OCI-LY3 (cell line): ENCODE measurements at regions not wholly inside any gene's neighbourhood (a gene's known extent, or its start where the extent isn't known, plus 50 kb on each side); places are given as distances from the start of the nearest gene placed in this dataset.

Experiments used
- H2AFZ ChIP-seq: fragments of 200-600, 300-600 bp; shearing (Covaris generic); 2 replicates; pipeline ENCODE4 v1.6.0; 2014; ENCODE audit warnings: antibody characterized with exemption, low read depth, low read length
- H3K27ac ChIP-seq: fragments of 200-600, 300-600 bp; sonication (generic); 2 replicates; pipeline ENCODE4 v1.5.1; 2014; ENCODE audit warnings: mild to moderate bottlenecking, low read length, moderate library complexity, mixed read lengths
- H3K27me3 ChIP-seq: fragments of 200-600, 300-600 bp; sonication (generic); 2 replicates; pipeline ENCODE4 v1.6.1; 2014; ENCODE audit warnings: low read depth, low read length, mixed read lengths
- H3K36me3 ChIP-seq: fragments of 200-600, 300-600 bp; sonication (generic); replicated peaks from 2 replicates; pipeline ENCODE3; 2014; ENCODE audit warnings: low read depth, low read length, mixed read lengths
- H3K4me1 ChIP-seq: fragments of 300-600, 200-600 bp; sonication (generic); 2 replicates; pipeline ENCODE4 v1.6.1; 2014; ENCODE audit warnings: low read length, mixed read lengths
- H3K4me2 ChIP-seq: fragments of 200-600, 300-600 bp; sonication (generic); 2 replicates; pipeline ENCODE4 v1.6.1; 2014; ENCODE audit warnings: low read length, mixed read lengths
- H3K4me3 ChIP-seq: fragments of 300-600, 200-600 bp; sonication (generic); 2 replicates; pipeline ENCODE4 v1.5.1; 2014; ENCODE audit warnings: antibody characterized with exemption, mild to moderate bottlenecking, low read length, moderate library complexity
- H3K79me2 ChIP-seq: fragments of 300-600, 200-600 bp; shearing (Covaris generic); 2 replicates; pipeline ENCODE4 v1.6.1; 2014; ENCODE audit warnings: mild to moderate bottlenecking, low read length, mixed read lengths
- H3K9ac ChIP-seq: fragments of 300-600, 200-600 bp; shearing (Covaris generic); 2 replicates; pipeline ENCODE4 v1.6.0; 2014; ENCODE audit warnings: mild to moderate bottlenecking, low read length, moderate library complexity
- H3K9me3 ChIP-seq: fragments of 200-600, 300-600 bp; shearing (Covaris generic); 2 replicates; pipeline ENCODE4 v1.6.1; 2014; ENCODE audit warnings: low read length, mixed read lengths; ENCODE audit not compliant: insufficient read depth
- H4K20me1 ChIP-seq: fragments of 200-600, 300-600 bp; sonication (generic); 2 replicates; pipeline ENCODE4 v1.6.1; 2016; ENCODE audit warnings: low read length, mixed read lengths; ENCODE audit not compliant: insufficient read depth
- EZH2phosphoT487 ChIP-seq: fragments of 200-600 bp; shearing (Covaris generic); IDR thresholded peaks from 2 replicates; pipeline ENCODE4 v1.6.1; 2018; ENCODE audit warnings: antibody characterized with exemption, mixed run types, low read depth
- TF ChIP-seq, protein P1 (sequence below): fragments of 200-600, 300-600 bp; sonication (generic); IDR thresholded peaks from 2 replicates; pipeline ENCODE4 v1.5.1; 2014; ENCODE audit warnings: antibody characterized with exemption, low read length, low read depth

DNA sequence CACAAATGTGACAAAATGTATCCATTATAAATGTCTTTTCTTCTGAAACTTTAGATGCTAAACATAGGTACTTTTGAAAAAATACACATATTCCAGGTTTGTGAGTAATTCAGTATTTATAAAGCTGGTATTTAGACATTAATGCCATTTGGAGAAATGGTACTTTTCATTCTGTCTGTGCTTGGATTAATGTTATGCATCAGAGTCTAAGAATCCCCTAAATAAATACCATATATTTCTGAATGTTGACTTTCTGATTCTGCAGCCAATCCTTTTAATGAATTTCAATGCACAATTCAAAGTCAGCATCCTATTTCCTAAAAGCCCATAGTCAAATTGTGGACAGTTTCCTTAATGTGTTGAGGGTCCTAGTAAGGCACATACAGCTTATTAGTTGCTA lies 145.0 kb downstream of the DKK1 start:
- no peak overlapping the region for H3K4me2 ChIP-seq
- no peak for TF ChIP-seq EZH2phosphoT487
- TF ChIP-seq, protein P1, sequence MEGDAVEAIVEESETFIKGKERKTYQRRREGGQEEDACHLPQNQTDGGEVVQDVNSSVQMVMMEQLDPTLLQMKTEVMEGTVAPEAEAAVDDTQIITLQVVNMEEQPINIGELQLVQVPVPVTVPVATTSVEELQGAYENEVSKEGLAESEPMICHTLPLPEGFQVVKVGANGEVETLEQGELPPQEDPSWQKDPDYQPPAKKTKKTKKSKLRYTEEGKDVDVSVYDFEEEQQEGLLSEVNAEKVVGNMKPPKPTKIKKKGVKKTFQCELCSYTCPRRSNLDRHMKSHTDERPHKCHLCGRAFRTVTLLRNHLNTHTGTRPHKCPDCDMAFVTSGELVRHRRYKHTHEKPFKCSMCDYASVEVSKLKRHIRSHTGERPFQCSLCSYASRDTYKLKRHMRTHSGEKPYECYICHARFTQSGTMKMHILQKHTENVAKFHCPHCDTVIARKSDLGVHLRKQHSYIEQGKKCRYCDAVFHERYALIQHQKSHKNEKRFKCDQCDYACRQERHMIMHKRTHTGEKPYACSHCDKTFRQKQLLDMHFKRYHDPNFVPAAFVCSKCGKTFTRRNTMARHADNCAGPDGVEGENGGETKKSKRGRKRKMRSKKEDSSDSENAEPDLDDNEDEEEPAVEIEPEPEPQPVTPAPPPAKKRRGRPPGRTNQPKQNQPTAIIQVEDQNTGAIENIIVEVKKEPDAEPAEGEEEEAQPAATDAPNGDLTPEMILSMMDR: no peak
- H3K9ac ChIP-seq: no peak overlapping the region
- no peaks in the 10 kb centered on the region for H3K9me3 ChIP-seq
- H3K4me3 ChIP-seq: no peak overlapping the region
- no peaks in the 10 kb centered on the region for H3K36me3 ChIP-seq
- no peaks in the 10 kb centered on the region for H3K27me3 ChIP-seq
- no peaks in the 10 kb centered on the region for H3K79me2 ChIP-seq
- H3K27ac ChIP-seq: no peak overlapping the region
- peaks cover 12% of the 10 kb centered on the region for H3K4me1 ChIP-seq
- no peaks in the 10 kb centered on the region for H4K20me1 ChIP-seq
- no peak overlapping the region for H2AFZ ChIP-seq

DNA sequence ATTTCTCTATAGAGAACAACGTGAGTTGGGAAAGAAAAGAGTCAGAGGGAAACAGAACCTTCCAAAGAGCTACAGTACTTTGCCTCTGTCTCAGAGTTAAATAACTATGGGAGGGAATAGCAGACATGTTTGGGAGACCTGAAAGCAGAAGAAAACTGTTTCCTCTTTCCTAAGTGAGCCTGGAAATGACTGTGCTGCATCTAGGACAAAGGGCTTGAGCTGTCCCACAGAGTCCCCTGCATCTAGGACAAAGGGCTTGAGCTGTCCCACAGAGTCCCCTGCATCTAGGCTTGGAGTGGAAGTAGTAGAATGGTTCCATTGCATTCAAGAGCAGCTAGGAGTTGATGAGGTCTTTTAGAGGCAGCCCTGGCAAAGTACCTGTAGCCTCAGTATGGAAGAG lies 149.7 kb downstream of the DKK1 start:
- peaks cover 38% of the 10 kb centered on the region for H3K4me1 ChIP-seq
- H3K27me3 ChIP-seq: no peaks in the 10 kb centered on the region
- no peak overlapping the region for H3K9ac ChIP-seq
- no peaks in the 10 kb centered on the region for H4K20me1 ChIP-seq
- H2AFZ ChIP-seq: no peak overlapping the region
- no peaks in the 10 kb centered on the region for H3K79me2 ChIP-seq
- H3K36me3 ChIP-seq: no peaks in the 10 kb centered on the region
- TF ChIP-seq, protein P1: no peak
- no peak for TF ChIP-seq EZH2phosphoT487
- no peak overlapping the region for H3K4me2 ChIP-seq
- no peak overlapping the region for H3K27ac ChIP-seq
- no peaks in the 10 kb centered on the region for H3K9me3 ChIP-seq
- no peak overlapping the region for H3K4me3 ChIP-seq

GRCh38 chr10:52464368-52465124 lies 150.5 kb downstream of the DKK1 start:
- Histone ChIP-seq H2AFZ (no peak overlapping the region), H3K36me3 (no peaks in the 10 kb centered on the region), H4K20me1 (no peaks in the 10 kb centered on the region), H3K4me2 (peak overlapping the region; percentile 58), H3K27me3 (no peaks in the 10 kb centered on the region), H3K27ac (no peak overlapping the region), H3K9ac (no peak overlapping the region), H3K9me3 (no peaks in the 10 kb centered on the region), H3K4me1 (peaks cover 38% of the 10 kb centered on the region), H3K4me3 (no peak overlapping the region), H3K79me2 (no peaks in the 10 kb centered on the region)
- no peak for TF ChIP-seq EZH2phosphoT487
- TF ChIP-seq, protein P1: no peak

- peaks cover 38% of the 10 kb centered on the region for H3K4me1 ChIP-seq
- peak overlapping the region; percentile 35 for H3K27ac ChIP-seq
- H3K27me3 ChIP-seq: no peaks in the 10 kb centered on the region
- no peaks in the 10 kb centered on the region for H3K36me3 ChIP-seq
- H3K79me2 ChIP-seq: no peaks in the 10 kb centered on the region
- H3K4me3 ChIP-seq: peak overlapping the region; percentile 27; the same call in 1 of the 2 replicates
- no peaks in the 10 kb centered on the region for H4K20me1 ChIP-seq
- no peaks in the 10 kb centered on the region for H3K9me3 ChIP-seq
- peak overlapping the region; percentile 58 for H3K4me2 ChIP-seq
- H3K9ac ChIP-seq: no peak overlapping the region
- H2AFZ ChIP-seq: no peak overlapping the region
- TF ChIP-seq EZH2phosphoT487: no peak
- TF ChIP-seq, protein P1: no peak
These were observed 151.1 kb downstream of the DKK1 start for GRCh38 chr10:52465202-52465601.
